GM08714 (cell line): ENCODE measurements at regions not wholly inside any gene's neighbourhood (a gene's known extent, or its start where the extent isn't known, plus 50 kb on each side); places are given as distances from the start of the nearest gene placed in this dataset.

ENCODE experiments used
- H3K4me3 ChIP-seq: fragments of 200-500 bp; sonication (Bioruptor generic); 2 replicates; pipeline ENCODE4 v1.5.1; 2014; ENCODE audit warnings: mild to moderate bottlenecking, low read length, inconsistent platforms
- ZNF274 ChIP-seq: IDR thresholded peaks from 2 replicates; pipeline ENCODE4 v1.6.1; 2012; ENCODE audit warnings: mild to moderate bottlenecking, low read depth, low read length

DNA sequence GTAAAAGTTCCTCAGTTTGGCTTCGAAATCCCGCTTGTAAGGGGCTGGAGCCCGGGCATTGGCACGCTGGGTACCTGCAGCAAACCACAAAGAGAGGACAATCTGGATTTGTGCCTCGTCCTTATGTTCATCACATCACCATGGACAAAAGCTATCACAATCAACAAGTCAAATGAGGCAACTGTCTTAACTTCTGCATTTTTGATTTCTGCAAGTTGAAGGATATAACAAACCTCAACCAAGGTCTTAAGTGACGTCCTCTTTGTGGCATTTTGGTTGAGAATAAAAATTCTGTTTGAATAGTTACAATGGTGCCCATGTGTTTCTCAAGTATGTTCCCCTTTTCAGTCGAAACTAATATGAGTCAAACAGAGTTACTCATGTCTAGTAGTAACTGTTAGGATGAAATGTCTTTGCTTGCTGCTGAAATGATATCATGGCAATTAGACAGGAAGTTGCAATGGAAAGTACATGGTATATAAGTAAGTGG is 70.8 kb upstream of the STK17B start:
- H3K4me3 ChIP-seq, result peak overlapping the region; percentile 12; the same call in 1 of the 2 replicates
- no peak for TF ChIP-seq ZNF274

DNA sequence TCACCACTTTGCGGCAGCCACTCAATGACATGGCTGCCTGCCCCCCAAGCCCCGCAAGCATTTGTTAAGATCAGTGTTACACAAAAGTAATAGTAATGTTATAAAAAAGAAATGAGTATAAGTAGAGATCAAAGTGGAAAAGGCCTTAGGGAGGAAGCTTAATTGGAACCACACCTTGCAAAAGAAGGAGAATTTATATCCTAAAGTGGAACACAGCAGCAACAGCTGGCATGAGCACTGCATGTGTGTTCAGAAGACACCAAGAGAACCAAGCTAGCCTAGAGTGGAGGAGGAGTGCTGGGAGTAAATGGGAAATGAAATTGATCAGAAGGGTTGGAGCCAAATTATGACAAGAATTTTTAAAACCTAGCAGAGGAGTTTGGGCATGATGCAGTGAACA is 73.1 kb upstream of the STK17B start:
- H3K4me3 ChIP-seq, result no peak overlapping the region
- no peak for TF ChIP-seq ZNF274

DNA sequence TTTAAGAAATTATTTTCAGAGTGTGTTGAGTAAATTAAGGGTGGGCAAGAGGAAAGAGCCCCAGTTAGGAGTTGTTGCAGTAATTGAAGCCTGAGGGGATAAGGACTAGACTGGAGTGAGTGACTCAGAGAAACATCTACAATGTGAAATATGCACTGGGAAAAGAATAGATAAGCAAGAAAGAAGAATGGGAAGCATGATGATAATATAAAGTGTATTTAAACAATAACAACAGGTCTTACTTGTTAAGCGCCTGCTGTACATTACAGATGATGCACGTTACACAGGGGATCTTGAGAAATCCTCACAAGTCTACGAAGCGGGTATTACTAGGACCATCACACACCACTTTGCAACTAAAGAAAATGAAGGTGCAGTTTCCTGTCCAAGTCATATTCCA is 73.6 kb upstream of the STK17B start:
- no peak overlapping the region for H3K4me3 ChIP-seq
- TF ChIP-seq ZNF274, result no peak

DNA sequence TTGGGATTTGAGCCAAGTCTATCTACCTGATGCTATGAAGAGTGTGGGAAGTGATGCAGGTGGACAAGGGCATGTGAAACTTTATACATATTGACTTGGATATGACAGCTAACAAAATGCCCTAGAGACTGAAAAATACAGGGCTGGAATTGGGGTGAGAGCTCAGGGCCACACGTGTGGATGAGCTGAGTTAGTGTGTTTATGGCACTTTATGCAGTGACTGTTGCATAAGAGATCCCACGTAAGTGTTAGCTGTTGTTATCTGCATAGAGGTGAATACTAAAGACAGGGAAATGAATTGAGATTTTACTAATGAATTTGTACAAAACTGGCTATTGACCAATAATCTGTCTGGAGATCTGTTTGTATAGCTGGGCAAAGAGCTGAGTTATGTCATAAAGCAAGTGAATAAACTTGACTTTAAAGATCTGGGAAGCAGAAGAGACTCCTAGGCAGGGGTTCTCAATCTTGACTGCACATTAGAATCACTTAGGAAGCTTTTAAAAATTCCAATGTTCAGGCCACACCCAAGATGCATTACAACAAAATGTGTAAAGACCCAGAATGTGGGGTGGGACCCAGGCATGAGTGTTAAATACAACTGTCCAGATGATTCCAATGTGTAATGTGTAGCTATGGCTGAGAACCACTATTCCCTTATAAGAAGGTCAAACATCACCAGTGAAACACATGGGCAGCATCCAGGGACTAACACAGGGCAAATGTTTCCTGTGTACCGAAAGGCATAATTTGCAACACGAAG is 74.2 kb upstream of the STK17B start:
- no peak overlapping the region for H3K4me3 ChIP-seq

DNA sequence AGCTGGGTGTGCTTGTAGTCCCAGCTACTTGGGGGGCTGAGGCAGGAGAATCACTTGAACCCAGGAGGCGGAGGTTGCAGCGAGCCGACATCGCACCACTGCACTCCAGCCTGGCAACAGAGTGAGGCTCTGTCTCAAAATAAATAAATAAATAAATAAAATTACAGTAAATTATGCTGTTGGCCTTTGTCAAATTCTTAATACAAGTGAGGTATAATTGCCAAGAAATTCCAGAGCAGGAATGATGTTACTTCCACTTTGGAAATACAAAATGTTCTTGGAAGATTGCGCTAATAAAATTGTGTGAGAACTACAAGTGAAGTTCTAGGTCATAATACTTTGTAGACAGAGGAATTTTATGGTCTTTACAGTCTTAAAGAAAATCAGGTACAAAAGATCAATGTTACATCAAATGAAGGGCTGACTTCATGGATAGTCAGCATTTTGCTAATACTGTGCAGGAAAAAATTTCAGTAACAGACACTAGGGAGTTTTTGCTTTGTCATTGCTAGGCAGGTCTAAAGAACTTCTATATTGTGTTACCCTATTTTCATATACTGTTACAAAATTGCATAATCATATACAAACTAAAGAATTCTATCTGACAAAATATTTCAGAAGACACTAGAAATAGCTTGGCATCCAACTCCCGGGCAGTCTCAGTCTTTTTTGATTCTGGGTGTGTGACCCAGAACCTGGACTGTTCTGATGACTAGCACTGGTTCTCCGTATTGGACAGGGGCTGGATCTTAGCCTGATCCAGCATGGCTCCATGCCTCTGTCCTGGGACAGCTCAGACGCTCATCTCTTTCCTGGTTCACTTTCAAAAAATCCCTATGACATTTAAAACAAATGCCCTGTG is 76.0 kb upstream of the STK17B start:
- TF ChIP-seq ZNF274, result no peak

More for the DNA sequence above, 74.2 kb upstream of the STK17B start:
- no peak for TF ChIP-seq ZNF274

DNA sequence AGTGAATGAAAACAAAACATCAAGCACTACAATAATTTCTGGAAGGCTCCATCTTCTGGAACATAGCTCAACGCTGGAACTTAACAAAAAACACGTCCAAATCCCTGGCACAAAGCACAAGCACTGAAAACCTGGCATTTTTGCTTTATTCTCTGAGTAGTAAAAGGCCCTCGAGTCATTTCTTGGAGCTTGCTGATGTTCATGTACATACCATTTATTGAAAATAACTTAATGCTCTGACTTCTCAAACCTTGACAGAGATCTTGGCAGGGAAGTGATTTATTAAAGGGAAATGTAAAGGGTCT is 76.5 kb upstream of the STK17B start:
- H3K4me3 ChIP-seq, result no peak overlapping the region
- no peak for TF ChIP-seq ZNF274

More for the DNA sequence above, 76.0 kb upstream of the STK17B start:
- H3K4me3 ChIP-seq, result no peak overlapping the region

DNA sequence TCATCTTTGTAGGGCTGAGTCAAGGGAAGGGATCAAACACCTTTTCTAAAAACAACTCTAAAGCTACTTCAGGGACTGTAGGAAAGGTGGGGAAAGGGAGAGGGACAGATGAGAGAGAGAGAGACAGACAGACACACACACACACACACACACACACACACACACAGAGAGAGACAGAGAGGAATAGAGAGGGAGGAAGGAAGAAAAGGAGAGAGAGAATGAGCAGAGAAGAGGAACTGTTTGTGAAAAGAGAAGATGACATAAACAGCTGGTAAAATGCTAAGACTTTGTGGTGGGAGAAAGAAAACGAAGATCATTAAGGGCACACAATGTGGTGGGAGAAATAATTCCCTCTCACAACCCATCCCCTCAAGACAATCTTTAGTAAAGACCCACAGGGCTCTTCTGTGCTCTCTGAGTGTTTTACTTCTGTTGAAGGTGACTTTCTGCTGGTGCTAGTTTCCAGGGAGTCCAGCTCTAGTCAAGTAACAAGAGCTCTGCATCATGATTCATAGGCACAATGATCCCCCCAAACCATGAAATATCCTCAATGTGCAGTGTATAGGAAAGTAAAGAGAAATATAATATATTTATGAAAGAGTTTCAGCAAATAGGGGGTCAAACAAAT is 77.2 kb upstream of the STK17B start:
- TF ChIP-seq ZNF274, result no peak
- H3K4me3 ChIP-seq, result no peak overlapping the region

DNA sequence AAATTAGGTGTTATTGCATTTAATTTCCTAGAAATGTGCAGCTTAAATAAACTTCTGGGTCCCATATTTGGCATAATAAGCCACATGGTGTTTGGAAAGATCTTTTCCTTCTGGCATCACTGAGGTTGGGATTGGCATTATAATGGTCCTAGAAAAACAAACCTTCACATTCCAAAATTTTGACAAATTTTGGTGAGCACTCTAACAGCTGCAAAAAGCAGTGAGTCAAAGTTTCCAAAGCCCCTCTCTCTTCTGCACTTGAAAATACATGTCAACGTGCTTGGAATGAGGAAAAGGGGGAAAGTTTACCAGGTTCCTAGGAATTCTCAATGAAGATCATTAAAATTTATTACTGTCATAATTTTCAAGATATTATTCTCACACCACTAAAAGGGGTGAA is 77.8 kb upstream of the STK17B start:
- no peak overlapping the region for H3K4me3 ChIP-seq
- TF ChIP-seq ZNF274, result no peak

DNA sequence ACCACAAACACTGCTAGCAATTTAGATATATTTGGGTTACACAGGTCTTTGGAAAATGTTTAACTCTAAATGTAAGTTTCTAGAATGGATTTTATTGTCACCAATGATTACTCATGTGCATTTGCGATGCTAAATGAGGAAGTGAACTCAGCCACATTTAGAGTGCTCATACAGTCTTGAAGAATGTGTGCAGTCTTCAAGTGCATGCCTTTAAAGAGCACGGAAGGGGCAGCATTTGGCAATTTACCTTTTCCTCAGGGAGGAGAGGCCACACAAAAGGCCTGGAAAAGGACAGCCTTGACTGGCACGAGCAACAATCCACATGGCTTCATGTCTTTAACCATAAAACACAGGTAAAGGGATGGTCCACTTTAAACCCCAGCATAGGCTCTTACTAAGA is 78.5 kb upstream of the STK17B start:
- no peak overlapping the region for H3K4me3 ChIP-seq
- no peak for TF ChIP-seq ZNF274

DNA sequence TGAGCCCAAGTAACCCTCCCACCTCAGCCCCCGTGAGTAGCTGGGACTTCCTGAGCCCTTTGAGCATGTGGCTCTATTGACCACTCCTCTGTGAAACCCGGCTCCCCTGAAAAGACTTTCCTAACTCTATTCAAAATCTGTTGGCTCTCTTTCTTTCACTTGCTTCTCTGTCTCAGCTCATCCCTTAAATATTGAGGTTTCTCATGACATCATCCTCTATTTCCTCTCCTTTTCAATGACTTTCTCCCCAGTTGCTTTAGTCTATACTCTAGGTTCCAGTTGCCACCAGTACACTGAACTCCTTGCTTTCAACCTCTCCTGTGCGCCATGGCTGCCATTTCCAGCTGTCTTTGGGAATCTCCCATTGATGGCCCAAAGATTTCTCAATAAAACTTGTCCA is 79.8 kb upstream of the STK17B start:
- no peak for TF ChIP-seq ZNF274
- no peak overlapping the region for H3K4me3 ChIP-seq

DNA sequence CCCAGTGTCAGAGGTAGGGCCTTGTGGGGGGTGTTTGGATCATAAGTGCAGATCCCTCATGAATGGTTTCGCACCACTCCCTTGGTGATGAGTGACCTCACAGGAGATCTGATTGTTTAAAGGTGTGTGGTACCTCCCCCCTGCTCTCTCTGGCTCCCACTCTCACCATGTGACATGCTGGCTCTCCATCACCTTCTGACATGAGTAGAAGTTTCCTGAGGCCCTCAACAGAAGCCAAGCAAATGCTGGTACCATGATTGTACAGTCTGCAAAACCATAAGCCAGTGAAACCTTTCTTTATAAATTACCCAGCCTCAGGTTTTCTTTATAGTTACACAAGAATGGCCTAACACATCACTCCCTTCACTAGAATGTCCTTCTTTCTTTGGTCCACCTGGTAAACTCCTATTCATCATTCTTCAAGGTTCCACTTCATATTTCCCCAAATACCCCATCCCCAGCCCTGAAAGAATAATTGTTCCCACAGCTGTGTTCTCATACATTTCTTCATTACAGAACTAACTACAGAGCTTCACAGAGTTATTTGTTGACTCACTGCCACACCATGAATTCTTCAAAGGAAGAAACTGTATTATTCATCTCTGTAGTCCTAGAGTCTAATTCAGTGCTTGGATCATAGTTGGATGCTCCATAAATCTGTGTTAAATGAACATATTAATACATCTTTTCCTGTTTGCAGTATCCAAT is 81.2 kb upstream of the STK17B start:
- H3K4me3 ChIP-seq, result no peak overlapping the region
- TF ChIP-seq ZNF274, result no peak

DNA sequence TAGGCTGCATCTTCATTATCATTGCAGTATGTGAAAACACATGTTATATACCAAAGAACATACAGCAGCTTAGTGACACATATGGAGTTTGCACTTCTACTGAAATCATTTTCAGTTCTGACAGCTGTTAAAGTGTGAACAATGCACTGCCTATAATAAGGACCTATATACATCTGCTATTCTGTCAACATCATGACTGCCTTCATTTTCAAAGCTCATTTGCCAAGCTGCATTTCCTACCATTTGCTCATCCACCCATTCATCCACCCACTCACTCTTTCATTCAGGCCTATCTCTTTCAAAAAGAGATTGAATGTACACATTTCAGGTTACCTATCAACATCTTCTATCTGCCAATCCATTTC is 81.7 kb upstream of the STK17B start:
- no peak overlapping the region for H3K4me3 ChIP-seq
- no peak for TF ChIP-seq ZNF274

DNA sequence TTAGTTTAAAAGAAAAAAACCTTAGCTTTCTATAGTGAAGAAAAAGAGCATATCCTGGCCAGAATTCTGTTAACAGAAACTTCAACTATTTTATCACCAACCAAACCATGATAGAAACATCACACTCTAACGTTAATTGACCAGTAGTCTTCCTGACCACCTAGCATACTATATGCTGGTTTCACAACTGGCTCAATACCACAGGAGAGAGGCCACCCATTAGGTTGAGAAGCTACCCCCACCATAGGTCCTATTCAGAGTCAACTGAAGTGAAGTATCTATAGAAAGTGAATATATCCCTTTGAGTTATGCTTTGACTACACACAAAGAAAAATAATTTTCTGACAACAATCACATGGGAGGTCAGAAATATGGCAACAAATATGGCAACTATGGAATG is 85.2 kb upstream of the STK17B start:
- TF ChIP-seq ZNF274, result no peak

DNA sequence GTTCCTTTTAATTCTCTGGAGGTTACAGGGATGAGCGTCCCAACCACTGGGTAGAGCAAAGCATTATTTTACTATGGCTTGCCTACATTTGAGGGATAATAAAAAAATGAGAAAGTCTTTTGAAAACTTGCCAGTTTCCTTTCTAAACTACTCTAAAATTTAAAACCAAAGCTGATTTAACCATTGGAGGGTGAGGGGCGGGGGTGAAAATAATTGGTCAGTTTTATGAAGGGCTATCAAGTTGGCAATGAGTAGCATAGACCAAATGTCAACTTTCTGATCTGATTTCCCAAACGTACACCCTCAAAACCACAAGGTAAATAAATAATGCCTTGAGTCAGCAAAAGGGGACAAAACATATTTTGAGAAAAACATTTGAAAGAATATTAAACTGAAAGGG is 85.7 kb upstream of the STK17B start:
- TF ChIP-seq ZNF274, result no peak
- no peak overlapping the region for H3K4me3 ChIP-seq

More for the DNA sequence above, 85.2 kb upstream of the STK17B start:
- H3K4me3 ChIP-seq, result no peak overlapping the region
